ENCODE measurements at regions not wholly inside any gene's neighbourhood (a gene's known extent, or its start where the extent isn't known, plus 50 kb on each side); places are given as distances from the start of the nearest gene placed in this dataset.

GRCh38 chr13:40158218-40158617, 502.8 kb downstream of the COG6 start:
- TF ChIP-seq, protein P1, sequence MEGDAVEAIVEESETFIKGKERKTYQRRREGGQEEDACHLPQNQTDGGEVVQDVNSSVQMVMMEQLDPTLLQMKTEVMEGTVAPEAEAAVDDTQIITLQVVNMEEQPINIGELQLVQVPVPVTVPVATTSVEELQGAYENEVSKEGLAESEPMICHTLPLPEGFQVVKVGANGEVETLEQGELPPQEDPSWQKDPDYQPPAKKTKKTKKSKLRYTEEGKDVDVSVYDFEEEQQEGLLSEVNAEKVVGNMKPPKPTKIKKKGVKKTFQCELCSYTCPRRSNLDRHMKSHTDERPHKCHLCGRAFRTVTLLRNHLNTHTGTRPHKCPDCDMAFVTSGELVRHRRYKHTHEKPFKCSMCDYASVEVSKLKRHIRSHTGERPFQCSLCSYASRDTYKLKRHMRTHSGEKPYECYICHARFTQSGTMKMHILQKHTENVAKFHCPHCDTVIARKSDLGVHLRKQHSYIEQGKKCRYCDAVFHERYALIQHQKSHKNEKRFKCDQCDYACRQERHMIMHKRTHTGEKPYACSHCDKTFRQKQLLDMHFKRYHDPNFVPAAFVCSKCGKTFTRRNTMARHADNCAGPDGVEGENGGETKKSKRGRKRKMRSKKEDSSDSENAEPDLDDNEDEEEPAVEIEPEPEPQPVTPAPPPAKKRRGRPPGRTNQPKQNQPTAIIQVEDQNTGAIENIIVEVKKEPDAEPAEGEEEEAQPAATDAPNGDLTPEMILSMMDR (IDR thresholded peaks at IDR 0.05): no peak
- no peak for TF ChIP-seq POLR2A (IDR thresholded peaks at IDR 0.05)
